DMS153 treated with DMSO at 0.1 percent for 48 hours (cell line): ENCODE measurements at regions not wholly inside any gene's neighbourhood (a gene's known extent, or its start where the extent isn't known, plus 50 kb on each side); places are given as distances from the start of the nearest gene placed in this dataset.
"Not testable (repeated sequence)": the region's sequence is repeated elsewhere in the genome, so short reads cannot be mapped to it uniquely, and the experiment has no call there.

Source experiments
- DNase-seq: peaks from one replicate; lab custom pipeline; 2025; ENCODE audit not compliant: unreplicated experiment; lab: John Stamatoyannopoulos, UW

- no peak for DNase-seq
Observed at GRCh38 chr2:221999717-222000116, 299.1 kb downstream of the PAX3 start.

GRCh38 chr2:221999166-221999565 is 299.6 kb downstream of the PAX3 start:
- DNase-seq, result no peak

GRCh38 chr2:221997683-221998082 is 301.1 kb downstream of the PAX3 start:
- DNase-seq, result no peak

- DNase-seq, result no peak
Observed at GRCh38 chr2:221997100-221997499, 301.7 kb downstream of the PAX3 start.

- no peak for DNase-seq
Observed at GRCh38 chr2:221994926-221995325, 303.9 kb downstream of the PAX3 start.

GRCh38 chr2:221984376-221984775 is 314.4 kb downstream of the PAX3 start:
- DNase-seq, result not testable (repeated sequence)

GRCh38 chr2:221981912-221982470 is 316.8 kb downstream of the PAX3 start:
- no peak for DNase-seq

GRCh38 chr2:221975151-221975550 is 323.6 kb downstream of the PAX3 start:
- DNase-seq, result no peak

- no peak for DNase-seq
Observed at GRCh38 chr2:221973902-221974301, 324.9 kb downstream of the PAX3 start.

GRCh38 chr2:221973502-221973901 is 325.3 kb downstream of the PAX3 start:
- DNase-seq, result no peak

GRCh38 chr2:221972813-221973478 is 325.9 kb downstream of the PAX3 start:
- no peak for DNase-seq

- DNase-seq, result no peak
Observed at GRCh38 chr2:221970389-221970788, 328.4 kb downstream of the PAX3 start.

- no peak for DNase-seq
Observed at GRCh38 chr2:221969830-221970144, 329.0 kb downstream of the PAX3 start.

- DNase-seq, result peak; percentile 64
Observed at GRCh38 chr2:221969087-221969829, 329.5 kb downstream of the PAX3 start.

GRCh38 chr2:221962186-221962585 is 336.6 kb downstream of the PAX3 start:
- no peak for DNase-seq

GRCh38 chr2:221961561-221961960 is 337.2 kb downstream of the PAX3 start:
- DNase-seq, result no peak

- no peak for DNase-seq
Observed at GRCh38 chr2:221958224-221958623, 340.6 kb downstream of the PAX3 start.

GRCh38 chr2:221948076-221948475 is 350.7 kb downstream of the PAX3 start:
- DNase-seq, result no peak

- not testable (repeated sequence) for DNase-seq
Observed at GRCh38 chr2:221944452-221944851, 354.3 kb downstream of the PAX3 start.

GRCh38 chr2:221943076-221943810 is 355.6 kb downstream of the PAX3 start:
- peak; percentile 14 for DNase-seq

GRCh38 chr2:221931251-221931991 is 359.3 kb upstream of the EPHA4 start:
- DNase-seq, result no peak
